GM23338 (cell line): ENCODE measurements at regions not wholly inside any gene's neighbourhood (a gene's known extent, or its start where the extent isn't known, plus 50 kb on each side); places are given as distances from the start of the nearest gene placed in this dataset.
"Not testable (repeated sequence)": the region's sequence is repeated elsewhere in the genome, so short reads cannot be mapped to it uniquely, and the experiment has no call there.

ENCODE experiments used
- ATAC-seq: fragments of 200-7000 bp; cut with Tn5 transposase; 3 replicates; pipeline ENCODE4 v1.9.1; 2020
- DNase-seq: peaks from one replicate; pipeline ENCODE4 v3.0.0-alpha.2; 2015; ENCODE audit warnings: low spot score
- H2AFZ ChIP-seq: fragments of 200-600 bp; sonication (generic); 2 replicates; pipeline ENCODE4 v1.8.0; 2016; ENCODE audit warnings: antibody characterized with exemption, mild to moderate bottlenecking, moderate library complexity
- H3F3A ChIP-seq: fragments of 200-600 bp; sonication (generic); replicated peaks from 2 replicates; pipeline ENCODE4 v1.8.0; 2017; ENCODE audit warnings: antibody characterized with exemption, mixed run types, low read depth
- H3K27ac ChIP-seq: fragments of 200-600 bp; sonication (generic); 2 replicates; pipeline ENCODE4 v1.6.1; 2016; ENCODE audit warnings: low read depth
- H3K27me3 ChIP-seq: fragments of 200-600 bp; sonication (generic); 2 replicates; pipeline ENCODE4 v1.8.0; 2016; ENCODE audit warnings: mild to moderate bottlenecking, mixed run types, moderate library complexity; ENCODE audit not compliant: insufficient read depth
- H3K36me3 ChIP-seq: fragments of 200-600 bp; sonication (generic); 2 replicates; pipeline ENCODE4 v1.8.0; 2016; ENCODE audit warnings: mild to moderate bottlenecking; ENCODE audit not compliant: insufficient read depth
- H3K4me1 ChIP-seq: fragments of 200-600 bp; sonication (generic); 2 replicates; pipeline ENCODE4 v1.8.0; 2016; ENCODE audit warnings: mild to moderate bottlenecking, moderate library complexity; ENCODE audit not compliant: insufficient read depth
- H3K4me2 ChIP-seq: fragments of 200-600 bp; sonication (generic); 2 replicates; pipeline ENCODE4 v1.7.1; 2017; ENCODE audit warnings: mixed run types
- H3K4me3 ChIP-seq: fragments of 200-600 bp; sonication (generic); 2 replicates; pipeline ENCODE4 v1.6.1; 2016; ENCODE audit warnings: mixed run types
- H3K79me2 ChIP-seq: fragments of 200-600 bp; sonication (generic); replicated peaks from 2 replicates; pipeline ENCODE4 v1.8.0; 2017; ENCODE audit warnings: mild to moderate bottlenecking; ENCODE audit not compliant: insufficient read depth
- H3K9me2 ChIP-seq: fragments of 200-600 bp; sonication (generic); 2 replicates; pipeline ENCODE4 v1.8.0; 2017; ENCODE audit not compliant: insufficient read depth
- H4K20me1 ChIP-seq: fragments of 200-600 bp; sonication (generic); replicated peaks from 2 replicates; pipeline ENCODE4 v1.8.0; 2017; ENCODE audit warnings: mild to moderate bottlenecking; ENCODE audit not compliant: insufficient read depth
- H3K27ac Mint-ChIP-seq: 2 replicates; pipeline ENCODE4 v1.8.0; 2020; ENCODE audit warnings: inconsistent platforms, mild to moderate bottlenecking, moderate library complexity, mixed read lengths
- H3K27me3 Mint-ChIP-seq: 3 replicates; pipeline ENCODE4 v1.8.0; 2022; ENCODE audit warnings: low read depth, mild to moderate bottlenecking, moderate library complexity, mixed read lengths, inconsistent platforms; ENCODE audit not compliant: insufficient read depth, poor library complexity
- H3K36me3 Mint-ChIP-seq: 3 replicates; pipeline ENCODE4 v1.8.0; 2021; ENCODE audit warnings: low read depth, mild to moderate bottlenecking, inconsistent platforms, moderate library complexity, mixed read lengths
- H3K4me1 Mint-ChIP-seq: 3 replicates; pipeline ENCODE4 v1.8.0; 2020; ENCODE audit warnings: mild to moderate bottlenecking, inconsistent platforms, mixed read lengths
- H3K4me3 Mint-ChIP-seq: 3 replicates; pipeline ENCODE4 v1.8.0; 2021; ENCODE audit warnings: moderate library complexity, mild to moderate bottlenecking, inconsistent platforms, mixed read lengths
- H3K9me3 Mint-ChIP-seq: 3 replicates; pipeline ENCODE4 v1.8.0; 2020; ENCODE audit warnings: moderate library complexity, mild to moderate bottlenecking, inconsistent platforms, mixed read lengths
- CTCF ChIP-seq, 2 experiments: fragments of 200-600 bp in 1 of 2; sonication (generic) in 1 of 2; conservative IDR thresholded peaks; 2 replicates each; pipeline versions ENCODE4 v1.5.1 to v1.6.1; 2016 to 2017; ENCODE audit warnings: antibody characterized with exemption in 2 of 2, low read depth in 2 of 2, mild to moderate bottlenecking in 2 of 2, moderate library complexity in 1 of 2

- not testable (repeated sequence) for H3K4me2 ChIP-seq, H3K4me3 ChIP-seq, H3F3A ChIP-seq, H3K36me3 ChIP-seq, H3K27ac ChIP-seq, H3K4me1 ChIP-seq, H4K20me1 ChIP-seq, H3K36me3 Mint-ChIP-seq, H2AFZ ChIP-seq, H3K4me3 Mint-ChIP-seq, ATAC-seq, H3K27me3 Mint-ChIP-seq, H3K4me1 Mint-ChIP-seq, H3K27ac Mint-ChIP-seq, H3K27me3 ChIP-seq, H3K79me2 ChIP-seq, H3K9me2 ChIP-seq, H3K9me3 Mint-ChIP-seq, DNase-seq
- TF ChIP-seq CTCF (conservative IDR thresholded peaks at IDR 0.05; ENCODE audit: low read depth in 2 of 2), result peak in 1 of 2 experiments; percentile 17; a peak in 1 of 4 replicates
Measured at GRCh38 chr1:91279-91678, 360.2 kb downstream of the OR4F29 start.

- not testable (repeated sequence) for H3K27ac Mint-ChIP-seq, H3K4me3 Mint-ChIP-seq, H4K20me1 ChIP-seq, H3K9me3 Mint-ChIP-seq, H2AFZ ChIP-seq, H3K79me2 ChIP-seq, H3F3A ChIP-seq, H3K9me2 ChIP-seq, DNase-seq, H3K36me3 ChIP-seq, ATAC-seq, H3K4me1 Mint-ChIP-seq, H3K27me3 ChIP-seq, H3K27me3 Mint-ChIP-seq, H3K27ac ChIP-seq, H3K4me2 ChIP-seq, H3K36me3 Mint-ChIP-seq, H3K4me3 ChIP-seq, H3K4me1 ChIP-seq
Measured at GRCh38 chr1:88110-88509, 363.4 kb downstream of the OR4F29 start.

GRCh38 chr1:79152-79551, 372.3 kb downstream of the OR4F29 start:
- not testable (repeated sequence) for H3K9me2 ChIP-seq, H3K79me2 ChIP-seq, H3F3A ChIP-seq, H4K20me1 ChIP-seq, H3K27ac ChIP-seq, H3K36me3 ChIP-seq, ATAC-seq, DNase-seq, H3K36me3 Mint-ChIP-seq, H3K4me3 Mint-ChIP-seq, H3K4me1 Mint-ChIP-seq, H3K4me3 ChIP-seq, H3K27ac Mint-ChIP-seq, H2AFZ ChIP-seq, H3K27me3 ChIP-seq, H3K4me1 ChIP-seq, H3K9me3 Mint-ChIP-seq, H3K27me3 Mint-ChIP-seq, H3K4me2 ChIP-seq

- not testable (repeated sequence) for H3K4me1 Mint-ChIP-seq, H3F3A ChIP-seq, H3K79me2 ChIP-seq, H3K9me2 ChIP-seq, DNase-seq, H3K9me3 Mint-ChIP-seq, H3K4me3 ChIP-seq, H3K36me3 Mint-ChIP-seq, H3K27me3 Mint-ChIP-seq, H3K27ac Mint-ChIP-seq, H3K27ac ChIP-seq, H3K4me2 ChIP-seq, H4K20me1 ChIP-seq, H3K4me3 Mint-ChIP-seq, ATAC-seq, H3K27me3 ChIP-seq, H3K36me3 ChIP-seq, H3K4me1 ChIP-seq, H2AFZ ChIP-seq
Measured at GRCh38 chr1:65119-65518, 386.4 kb downstream of the OR4F29 start, which contains the start of gene OR4F5. Gene OR4F5, plus strand, starts transcription at chr1:65419.

- not testable (repeated sequence) for H3K4me1 Mint-ChIP-seq, H3K27ac Mint-ChIP-seq
Measured at GRCh38 chr1:56014-56531, 395.4 kb downstream of the OR4F29 start.

GRCh38 chr1:53182-53581, 398.3 kb downstream of the OR4F29 start:
- not testable (repeated sequence) for DNase-seq, H3F3A ChIP-seq, H3K4me1 Mint-ChIP-seq, H3K27me3 Mint-ChIP-seq, H3K9me2 ChIP-seq, H3K27ac ChIP-seq, H3K36me3 ChIP-seq, H3K9me3 Mint-ChIP-seq, H3K79me2 ChIP-seq, H3K27me3 ChIP-seq, H3K27ac Mint-ChIP-seq, H4K20me1 ChIP-seq, H3K36me3 Mint-ChIP-seq, ATAC-seq, H3K4me1 ChIP-seq, H3K4me2 ChIP-seq, H3K4me3 ChIP-seq, H2AFZ ChIP-seq, H3K4me3 Mint-ChIP-seq

More at GRCh38 chr1:56014-56531, 395.4 kb downstream of the OR4F29 start:
- H3K4me1 ChIP-seq, H3K9me2 ChIP-seq, DNase-seq, H3K27me3 Mint-ChIP-seq, H3K4me2 ChIP-seq, H3K4me3 Mint-ChIP-seq, H3F3A ChIP-seq, H2AFZ ChIP-seq, H4K20me1 ChIP-seq, H3K9me3 Mint-ChIP-seq, H3K4me3 ChIP-seq, H3K79me2 ChIP-seq, H3K27ac ChIP-seq, H3K27me3 ChIP-seq, H3K36me3 ChIP-seq, H3K36me3 Mint-ChIP-seq: not testable (repeated sequence)
- peak; percentile 27; the same call in 1 of the 3 replicates for ATAC-seq
